GM21381 (cell line): ENCODE measurements at regions not wholly inside any gene's neighbourhood (a gene's known extent, or its start where the extent isn't known, plus 50 kb on each side); places are given as distances from the start of the nearest gene placed in this dataset.

ENCODE experiments used
- ATAC-seq: cut with Tn5 transposase; IDR thresholded peaks from one replicate; pipeline ENCODE4 v1.9.1; 2021; ENCODE audit warnings: mild to moderate bottlenecking, moderate library complexity; ENCODE audit not compliant: unreplicated experiment

DNA sequence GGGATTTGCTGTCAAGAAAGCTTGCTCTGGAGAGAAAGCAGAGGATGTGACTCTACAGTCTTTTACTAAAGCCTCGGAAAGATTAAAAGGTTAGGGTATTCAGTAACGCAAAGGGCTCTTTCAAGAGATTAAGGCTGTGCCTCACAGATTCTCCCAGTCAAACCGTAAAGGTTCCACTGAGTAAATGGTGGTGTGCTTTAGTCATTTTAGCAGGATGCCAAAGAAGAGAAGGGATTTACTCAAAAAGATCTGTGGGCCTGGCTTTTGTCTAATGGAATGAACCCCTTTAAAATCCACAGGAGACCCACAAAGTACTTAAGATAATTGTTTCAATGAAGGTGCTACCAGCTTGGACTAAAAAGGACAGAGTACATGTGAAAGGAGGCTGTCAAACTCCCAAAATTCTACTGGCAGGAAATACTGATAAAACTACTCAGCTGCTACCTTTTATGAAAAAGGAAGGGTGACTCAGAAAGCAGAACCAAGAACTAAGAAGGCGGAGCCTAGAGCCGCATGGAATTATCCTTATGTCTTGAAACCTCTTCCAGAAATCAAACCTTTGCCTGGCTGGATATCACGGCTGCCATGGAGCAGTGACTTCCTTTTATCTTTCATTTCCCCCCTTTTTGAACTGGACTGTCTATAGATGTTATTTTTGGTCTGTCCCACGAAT lies 670.2 kb upstream of the ZEB2 start:
- ATAC-seq = no peak

DNA sequence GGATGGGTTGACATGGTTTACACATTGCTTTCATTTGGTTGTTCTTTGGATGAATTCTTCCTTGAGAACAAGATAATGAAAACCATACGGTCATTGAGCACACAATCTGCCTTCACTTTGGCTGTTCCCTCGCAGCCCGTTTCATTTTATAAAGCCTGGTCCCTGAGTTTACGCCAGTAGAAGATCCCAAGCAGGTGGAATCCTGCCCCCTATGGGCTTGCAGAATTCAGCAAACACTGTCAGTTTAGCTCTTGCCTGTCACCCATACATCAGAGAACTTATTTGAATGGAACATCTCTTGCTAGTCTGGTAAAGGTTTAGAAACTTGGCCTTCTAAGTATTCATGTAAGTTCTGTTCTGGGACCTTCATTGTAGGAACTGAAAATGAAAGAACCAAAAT lies 666.4 kb upstream of the ZEB2 start:
- no peak for ATAC-seq

DNA sequence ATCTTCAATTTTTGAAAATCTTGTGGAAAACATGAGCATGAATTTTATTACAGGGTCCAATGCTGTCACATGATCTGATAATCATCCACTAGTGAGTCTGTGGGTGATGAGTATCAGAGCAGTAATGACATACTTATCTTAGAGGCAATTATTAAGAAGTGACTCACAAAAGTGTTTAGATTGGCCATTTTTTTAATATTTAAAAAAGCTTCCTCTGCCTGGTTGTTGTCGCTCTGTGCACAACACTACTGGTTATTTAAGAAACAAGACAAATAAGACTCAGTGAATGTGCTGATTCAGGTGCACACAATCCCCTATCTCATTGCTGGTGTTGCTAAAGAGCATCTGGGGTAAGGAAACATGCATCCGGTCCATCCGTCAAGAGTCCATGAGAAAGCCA lies 665.8 kb upstream of the ZEB2 start:
- no peak for ATAC-seq

DNA sequence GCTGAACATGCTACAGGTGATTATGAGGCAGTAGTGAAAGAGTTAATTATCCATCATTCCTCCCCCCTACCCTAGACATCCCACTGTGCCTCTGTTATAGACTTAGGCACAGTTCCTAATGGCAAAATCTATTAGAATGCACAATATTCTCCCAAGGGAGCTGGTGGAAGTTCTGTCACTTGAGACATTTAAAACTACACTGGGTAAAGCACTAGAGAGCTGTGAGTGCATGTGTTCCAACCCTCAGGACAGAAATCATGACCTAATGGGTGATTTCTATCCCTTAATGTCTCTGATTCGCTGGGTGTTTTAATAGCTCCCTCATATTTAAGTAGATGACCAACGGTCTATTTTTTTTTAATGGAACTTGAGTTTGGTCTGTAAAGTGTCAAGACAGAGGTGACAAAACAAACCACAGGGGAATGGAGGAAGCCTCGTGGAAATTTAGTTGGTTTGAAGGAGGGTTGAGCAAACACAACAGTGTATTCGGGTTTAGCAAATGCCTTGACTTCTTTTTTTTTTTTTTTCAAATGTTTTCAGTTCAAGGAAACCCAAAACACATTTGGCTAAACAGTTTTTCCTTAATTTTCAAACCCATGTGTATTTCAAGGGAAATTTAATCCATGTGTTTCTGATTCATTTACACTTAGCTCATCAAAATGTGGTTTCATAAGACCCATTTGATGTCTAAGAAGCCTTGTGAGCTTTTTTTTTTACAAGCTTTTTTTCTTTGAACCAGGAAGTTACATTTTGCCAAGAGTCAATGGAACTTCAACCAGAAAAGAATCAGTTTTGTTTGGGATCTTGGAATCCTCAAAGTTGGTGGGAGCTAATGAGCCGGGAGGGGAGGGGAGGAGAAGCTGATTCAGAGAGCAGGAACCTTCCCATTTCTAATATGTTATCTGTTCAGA lies 665.1 kb upstream of the ZEB2 start:
- ATAC-seq = no peak

DNA sequence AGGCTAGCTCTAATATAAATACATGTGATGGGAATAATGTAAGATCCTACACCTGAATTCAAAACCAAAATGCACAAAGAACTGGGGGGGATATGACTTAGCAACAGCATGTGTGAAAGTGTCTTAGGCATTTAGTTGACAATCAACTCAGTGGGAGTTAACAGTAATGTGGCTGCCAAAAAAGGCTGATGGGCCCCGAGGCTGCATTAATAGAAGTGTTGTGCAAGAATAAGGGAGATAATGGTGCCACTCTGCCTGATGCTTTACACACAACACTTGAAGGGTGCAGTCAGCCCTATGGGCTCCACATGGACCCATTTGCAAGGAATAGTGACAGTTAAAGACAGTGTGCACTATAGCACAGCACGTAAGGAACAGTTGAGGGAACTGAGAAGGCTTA lies 649.4 kb upstream of the ZEB2 start:
- no peak for ATAC-seq

DNA sequence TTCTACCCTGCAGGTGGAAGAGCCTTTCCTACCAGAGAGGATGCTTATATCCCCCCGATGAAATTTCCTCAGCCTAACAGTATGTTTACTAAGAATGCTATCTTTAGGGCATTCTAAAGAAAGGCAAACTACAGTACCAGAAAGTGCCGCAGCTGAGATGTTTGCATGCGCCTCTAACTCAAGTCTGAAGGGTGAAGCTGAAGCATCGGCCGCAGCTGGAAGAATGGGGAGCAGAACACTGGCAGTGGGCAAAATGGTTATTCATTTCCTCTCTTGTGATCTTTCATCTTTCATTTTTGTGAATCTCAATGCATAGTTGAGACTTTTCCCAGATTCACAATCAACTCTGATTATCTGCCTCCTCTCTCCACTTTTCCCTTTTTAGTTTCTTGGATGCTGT lies 648.2 kb upstream of the ZEB2 start:
- no peak for ATAC-seq

DNA sequence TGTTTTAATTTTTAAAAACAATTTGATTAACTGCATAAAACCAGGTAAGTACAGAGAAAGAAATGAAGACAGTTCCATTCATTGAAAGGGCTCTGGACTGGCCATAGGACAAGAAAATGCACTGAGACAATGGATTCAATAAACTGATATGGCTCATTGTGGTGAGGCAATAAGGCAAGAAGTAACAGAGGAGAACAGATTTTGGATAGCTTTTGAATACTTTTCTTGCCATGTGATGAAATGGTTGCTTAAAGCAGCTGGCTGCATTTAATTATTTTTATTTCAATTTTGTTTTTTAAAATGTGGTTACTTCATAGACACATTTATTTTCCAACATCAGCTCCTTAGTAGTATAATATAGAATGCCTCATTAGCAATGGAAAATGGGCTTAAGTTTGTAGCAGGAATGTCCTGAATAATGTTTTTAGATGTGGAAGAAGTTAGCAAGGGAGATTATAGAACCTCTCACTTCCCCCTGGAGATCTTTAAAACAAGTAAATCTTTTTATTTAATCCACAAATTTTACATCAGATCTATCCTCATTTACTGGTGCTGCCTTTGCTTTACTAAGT lies 646.9 kb upstream of the ZEB2 start:
- no peak for ATAC-seq

DNA sequence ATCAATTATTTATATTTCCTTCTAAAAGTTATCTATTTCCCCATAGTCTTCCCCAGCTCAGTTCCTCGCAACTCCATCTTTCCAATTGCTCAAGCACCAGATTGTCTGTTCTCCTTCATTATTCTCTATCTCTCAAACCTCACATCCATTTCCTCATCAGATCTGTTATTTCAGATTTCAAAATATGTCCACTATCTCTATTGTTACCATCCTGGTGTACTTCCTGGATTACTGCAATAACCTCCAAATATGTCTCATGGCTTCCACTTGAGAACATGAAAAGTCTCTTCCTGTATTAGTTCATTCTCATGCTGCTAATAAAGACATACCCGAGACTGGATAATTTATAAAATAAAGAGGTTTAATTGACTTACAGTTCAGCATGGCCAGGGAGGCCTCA lies 641.7 kb upstream of the ZEB2 start:
- no peak for ATAC-seq

DNA sequence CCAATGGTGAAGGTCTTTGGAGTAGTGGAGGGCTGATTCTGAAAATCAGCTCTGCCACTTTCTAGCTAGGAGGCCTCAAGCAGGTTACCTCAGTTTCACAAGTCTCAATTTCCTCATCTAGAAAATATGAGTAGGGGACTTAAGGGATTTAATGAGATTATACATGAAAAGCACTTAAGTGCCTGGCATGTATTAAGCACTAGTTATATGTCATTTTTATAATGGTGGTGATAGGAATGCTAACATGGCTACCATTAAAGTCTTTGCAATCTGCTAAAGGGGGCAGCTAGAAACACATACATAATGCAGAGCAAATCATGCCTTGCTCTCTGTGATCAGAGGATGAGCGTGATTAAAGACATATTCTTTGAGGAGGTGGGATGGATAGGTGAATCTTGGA lies 640.9 kb upstream of the ZEB2 start:
- no peak for ATAC-seq

DNA sequence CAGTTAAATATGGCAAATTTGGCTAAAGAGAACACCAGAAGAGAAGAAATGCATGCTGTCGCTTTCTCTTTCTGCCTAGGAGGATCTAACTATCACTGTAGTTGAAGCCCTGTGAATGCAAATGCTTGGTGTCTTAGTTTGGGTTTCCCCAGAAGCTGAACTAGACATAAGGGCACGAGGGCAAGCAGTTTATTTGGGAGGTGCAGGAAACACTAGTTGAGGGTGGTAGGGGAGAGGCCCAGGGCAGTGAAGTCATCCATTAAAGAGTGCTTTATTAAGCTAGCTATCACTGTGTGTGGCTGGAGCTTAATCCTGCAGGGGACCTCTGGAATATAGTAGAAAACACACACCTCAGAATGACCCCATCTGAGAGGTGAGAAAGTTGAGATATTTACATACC lies 639.8 kb upstream of the ZEB2 start:
- no peak for ATAC-seq

DNA sequence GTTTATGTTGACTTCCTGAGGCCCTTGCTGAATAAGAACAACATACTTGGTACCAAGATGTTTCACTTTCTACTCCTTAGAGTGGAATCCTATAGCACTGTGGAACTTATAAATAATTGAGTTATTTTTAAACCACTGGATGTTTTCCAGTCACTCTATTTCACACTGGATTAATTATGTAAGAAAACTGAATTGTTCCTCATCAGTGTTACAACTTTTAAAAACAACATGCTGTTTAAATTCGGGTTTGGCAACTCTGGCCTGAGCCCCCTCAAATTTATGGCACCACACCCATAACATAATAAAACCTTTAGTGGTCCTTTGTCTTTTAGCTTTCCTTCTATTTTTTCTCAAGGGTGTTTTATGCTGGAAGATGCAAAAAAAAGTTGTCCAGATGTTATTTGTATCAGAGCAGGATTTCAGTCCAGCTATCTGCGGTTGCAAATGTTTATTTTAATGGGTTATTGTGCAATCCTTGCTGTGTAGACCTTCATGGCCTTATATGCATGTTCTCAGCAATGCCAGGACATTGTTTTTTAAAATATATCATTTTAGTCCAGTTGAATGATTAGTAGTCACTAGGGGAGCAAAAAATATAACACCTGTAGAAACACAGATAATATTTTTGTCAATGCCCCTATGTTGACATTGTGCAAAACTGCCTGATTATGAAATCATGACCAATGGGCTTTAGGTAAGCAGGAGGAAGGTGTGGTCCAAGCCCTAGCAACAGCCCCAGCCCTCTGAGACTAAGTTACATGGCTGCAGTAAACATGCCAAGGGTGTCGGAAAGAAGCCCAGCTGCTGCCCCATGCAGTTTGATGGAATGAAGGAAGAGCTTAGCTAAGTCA lies 638.0 kb upstream of the ZEB2 start:
- no peak for ATAC-seq

DNA sequence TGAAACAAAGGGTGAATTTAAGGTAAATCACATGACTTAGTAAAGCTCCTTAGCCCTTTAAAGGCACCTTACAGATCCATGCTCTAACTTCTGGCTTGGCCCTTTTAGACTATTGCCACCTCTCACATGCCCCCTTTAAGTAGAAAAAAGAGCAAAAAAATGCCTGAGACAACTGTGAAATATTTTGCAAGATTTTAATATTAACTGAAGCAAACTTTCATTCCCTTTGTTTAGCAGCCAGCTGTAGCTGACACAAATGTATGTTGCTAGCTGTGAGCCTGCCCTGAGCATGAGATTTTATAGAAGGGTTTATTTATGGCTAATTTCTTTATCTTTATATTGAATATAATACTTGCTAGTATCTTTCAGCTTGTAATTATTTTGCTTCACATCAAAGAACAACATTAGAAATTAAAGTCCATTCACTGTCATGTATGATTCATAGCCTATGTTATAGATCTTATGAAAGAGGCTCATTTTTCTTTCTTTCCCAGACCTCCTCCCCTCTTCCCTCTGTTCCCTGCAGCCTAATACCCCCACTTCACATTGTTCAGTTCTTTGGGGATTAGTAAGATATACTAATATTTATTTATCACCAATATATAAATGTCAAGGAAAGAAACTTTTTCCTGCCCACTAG lies 637.2 kb upstream of the ZEB2 start:
- ATAC-seq = no peak

DNA sequence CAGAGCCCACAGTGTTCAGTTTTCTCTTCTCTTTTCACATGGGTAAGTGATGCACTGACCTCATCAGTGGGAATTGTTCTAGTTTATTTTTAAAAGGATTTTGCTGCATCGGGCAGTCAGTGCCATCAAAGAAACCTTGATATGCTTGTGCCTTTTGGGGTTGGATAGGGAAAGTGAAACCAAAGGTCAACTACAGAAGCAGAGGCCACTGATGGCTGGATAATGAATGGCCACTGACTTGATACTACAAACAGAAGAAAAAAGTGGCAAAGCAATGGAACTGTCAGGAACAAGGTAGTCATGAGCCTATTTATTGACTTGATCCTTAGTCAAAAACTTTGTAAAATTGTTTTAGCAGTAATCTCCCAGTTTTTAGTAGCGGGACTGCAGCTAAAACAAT lies 636.3 kb upstream of the ZEB2 start:
- ATAC-seq = no peak

DNA sequence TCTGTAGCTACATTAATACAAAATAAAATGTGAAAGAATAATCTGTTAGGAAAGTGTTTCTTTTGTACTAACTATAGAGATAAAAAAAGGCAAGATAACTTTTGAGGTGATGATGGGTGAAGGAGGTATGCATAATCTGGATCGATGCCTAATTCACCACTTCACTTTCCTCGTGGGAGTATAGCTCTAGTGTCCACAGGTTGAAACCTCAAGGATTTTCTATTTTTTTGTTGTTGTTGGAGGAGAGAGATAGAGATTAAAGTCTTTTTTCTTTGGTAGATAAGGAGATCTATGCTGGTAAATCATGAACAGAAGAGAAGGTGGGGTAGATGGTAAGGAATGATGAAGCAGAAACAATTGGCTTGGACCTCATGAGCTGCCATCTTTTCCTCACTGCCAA lies 635.3 kb upstream of the ZEB2 start:
- no peak for ATAC-seq

DNA sequence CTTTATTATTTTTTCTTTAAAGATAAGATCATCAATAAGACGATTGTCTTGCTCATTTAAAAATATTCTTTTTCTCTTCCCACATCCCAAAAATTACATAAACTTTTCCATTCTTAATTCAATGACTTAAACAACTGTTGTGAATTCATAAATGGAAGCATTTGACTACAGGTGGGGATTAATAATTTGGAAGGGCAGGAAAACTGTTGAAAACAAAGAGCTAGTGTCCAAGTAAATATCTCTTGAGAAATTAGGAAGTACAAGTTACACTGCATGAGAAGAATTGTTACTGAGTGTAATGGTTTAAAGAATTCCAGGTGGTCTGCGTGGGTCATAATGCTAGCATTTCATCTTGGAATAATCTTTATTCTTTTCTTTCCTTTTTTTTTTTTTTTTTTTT lies 634.8 kb upstream of the ZEB2 start:
- no peak for ATAC-seq

DNA sequence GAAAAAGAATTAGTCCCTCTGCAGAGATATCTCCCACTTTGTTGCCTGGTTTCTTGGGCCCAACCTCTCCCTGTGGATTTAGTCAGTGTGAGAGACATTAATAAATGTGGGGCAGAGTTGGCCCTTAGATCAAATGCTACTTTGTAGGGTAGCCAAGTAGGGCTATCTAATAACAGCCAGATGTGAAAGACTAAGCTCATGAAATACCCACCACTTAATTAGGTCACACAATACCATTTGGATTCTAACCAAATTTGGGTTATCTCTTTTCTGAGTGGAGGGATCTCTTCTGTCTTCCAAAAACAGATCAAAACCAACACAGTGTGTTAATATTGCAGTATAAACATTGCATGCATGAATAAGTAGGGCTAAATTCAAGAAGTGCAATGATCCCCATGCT lies 626.8 kb upstream of the ZEB2 start:
- no peak for ATAC-seq

DNA sequence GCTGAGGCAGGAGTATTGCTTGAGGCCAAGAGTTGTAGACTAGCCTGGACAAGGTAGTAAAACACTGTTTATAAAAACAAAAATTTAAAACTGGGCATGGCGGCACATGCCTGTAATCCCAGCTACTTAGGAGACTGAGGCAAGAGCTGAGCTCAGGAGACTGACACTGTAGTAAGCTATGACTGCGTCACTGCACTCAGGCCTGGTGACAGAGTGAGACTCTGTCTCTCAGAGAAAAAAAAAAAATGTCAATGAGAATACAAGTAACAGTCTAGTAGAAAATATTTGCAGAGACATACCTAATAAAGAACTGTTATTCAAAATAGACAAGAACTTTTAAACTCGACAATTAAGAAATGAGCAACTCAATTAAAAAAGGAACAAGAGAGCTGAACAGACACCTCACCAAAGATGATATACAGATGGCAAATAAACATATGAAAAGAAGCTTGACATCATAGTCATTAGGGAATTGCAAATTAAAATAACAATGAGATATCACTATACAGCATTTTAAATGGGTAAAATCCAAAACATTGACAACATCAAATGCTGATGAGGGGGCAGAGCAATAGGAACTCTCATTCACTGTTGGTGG lies 624.3 kb upstream of the ZEB2 start:
- ATAC-seq = no peak

DNA sequence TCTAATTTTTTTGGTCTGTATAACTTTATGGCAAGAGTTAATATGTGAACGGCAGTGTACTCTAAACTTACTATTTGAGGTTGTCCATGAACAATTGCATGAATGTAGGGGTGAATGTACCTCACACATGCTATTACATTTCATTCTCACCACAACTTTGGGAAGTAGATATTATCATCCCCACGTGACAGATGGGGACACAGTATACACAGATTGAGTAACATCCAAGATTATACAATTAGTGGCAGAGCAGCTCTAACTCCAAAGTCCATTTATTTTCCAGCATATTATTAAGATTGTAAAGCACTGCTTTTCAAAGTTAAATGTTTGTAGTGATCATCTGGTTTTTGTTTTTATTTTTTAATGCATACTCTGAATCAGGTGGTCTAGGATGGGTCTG lies 622.1 kb upstream of the ZEB2 start:
- ATAC-seq = no peak

DNA sequence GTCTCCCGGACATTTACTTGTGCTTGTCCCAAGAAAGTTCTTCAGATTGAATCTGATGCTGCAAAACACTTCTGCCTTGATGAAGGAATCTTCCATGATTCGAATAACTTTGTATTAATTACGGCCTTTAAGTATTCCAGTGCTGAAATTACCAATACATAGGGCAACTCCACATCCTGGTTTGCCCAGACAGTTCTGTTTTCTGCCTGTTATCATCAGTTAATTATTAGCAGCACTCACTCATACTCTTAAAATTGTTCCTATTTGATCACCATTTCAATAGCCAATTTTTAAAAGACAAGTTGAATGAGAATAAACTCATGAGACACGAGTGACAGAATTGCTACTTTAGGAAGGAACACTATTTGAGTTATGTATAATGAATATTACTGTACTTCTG lies 620.7 kb upstream of the ZEB2 start:
- ATAC-seq = no peak

DNA sequence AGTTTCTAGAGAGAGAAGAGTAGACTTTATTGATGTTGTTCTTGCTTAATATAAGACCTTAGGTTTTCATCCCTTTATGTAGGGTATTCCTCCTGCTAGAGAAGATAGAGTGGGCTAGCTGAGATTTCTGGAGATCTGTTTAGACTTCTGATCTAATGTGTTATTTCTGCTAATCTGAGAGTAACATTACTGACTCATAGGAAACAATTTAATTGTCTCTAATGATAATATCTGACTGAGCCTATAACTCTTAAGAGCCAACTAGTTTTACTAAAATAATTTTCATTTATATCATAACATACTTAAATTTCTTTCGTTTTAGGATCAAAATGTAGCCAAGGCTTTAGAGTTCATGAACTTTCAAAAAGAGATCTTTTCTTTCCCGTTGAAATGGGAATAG lies 618.7 kb upstream of the ZEB2 start:
- ATAC-seq = no peak
